Activated CD4-positive, alpha-beta T cell treated with anti-CD3 and anti-CD28 coated beads for 48 hours (primary cell): ENCODE measurements at regions not wholly inside any gene's neighbourhood (a gene's known extent, or its start where the extent isn't known, plus 50 kb on each side); places are given as distances from the start of the nearest gene placed in this dataset.
A peak's percentile ranks its signal among the peaks of the same experiment; 100 is the strongest.

ENCODE experiments used
- DNase-seq: peaks from one replicate; pipeline ENCODE4 v3.0.0-alpha.2; 2020

GRCh38 chr11:11789735-11790369 is 51.9 kb upstream of the USP47 start:
- DNase-seq, result peak; percentile 25

- no peak for DNase-seq
These were observed 53.6 kb upstream of the USP47 start for GRCh38 chr11:11788063-11788710.

- DNase-seq, result peak; percentile 77
These were observed 54.3 kb upstream of the USP47 start for GRCh38 chr11:11787305-11788062.

- no peak for DNase-seq
These were observed 55.0 kb upstream of the USP47 start for GRCh38 chr11:11786771-11787170.

GRCh38 chr11:11786234-11786633 is 55.5 kb upstream of the USP47 start:
- DNase-seq, result no peak

- DNase-seq, result no peak
These were observed 59.2 kb upstream of the USP47 start for GRCh38 chr11:11782532-11783110.

- no peak for DNase-seq
These were observed 60.9 kb upstream of the USP47 start for GRCh38 chr11:11780858-11781257.

- no peak for DNase-seq
These were observed 61.8 kb upstream of the USP47 start for GRCh38 chr11:11779975-11780374.

GRCh38 chr11:11777897-11778296 is 63.9 kb upstream of the USP47 start:
- DNase-seq, result no peak

- DNase-seq, result no peak
These were observed 65.1 kb upstream of the USP47 start for GRCh38 chr11:11776714-11777113.

GRCh38 chr11:11774928-11775327 is 66.8 kb upstream of the USP47 start:
- DNase-seq, result no peak

- DNase-seq, result no peak
These were observed 68.8 kb upstream of the USP47 start for GRCh38 chr11:11772865-11773515.

- DNase-seq, result no peak
These were observed 70.8 kb upstream of the USP47 start for GRCh38 chr11:11770921-11771486.

GRCh38 chr11:11770296-11770695 is 71.5 kb upstream of the USP47 start:
- no peak for DNase-seq

- DNase-seq, result no peak
These were observed 72.0 kb upstream of the USP47 start for GRCh38 chr11:11769782-11770181.

GRCh38 chr11:11769362-11769761 is 72.4 kb upstream of the USP47 start:
- DNase-seq, result no peak

GRCh38 chr11:11764423-11764803 is 77.4 kb upstream of the USP47 start:
- no peak for DNase-seq

GRCh38 chr11:11763796-11764422 is 77.9 kb upstream of the USP47 start:
- DNase-seq, result no peak

GRCh38 chr11:11760838-11761237 is 80.9 kb upstream of the USP47 start:
- DNase-seq, result no peak

- no peak for DNase-seq
These were observed 83.1 kb upstream of the USP47 start for GRCh38 chr11:11758603-11759196.

- no peak for DNase-seq
These were observed 83.9 kb upstream of the USP47 start for GRCh38 chr11:11757909-11758308.

- DNase-seq, result no peak
These were observed 85.1 kb upstream of the USP47 start for GRCh38 chr11:11756718-11757117.
